A549 (cell line): ENCODE measurements at regions not wholly inside any gene's neighbourhood (a gene's known extent, or its start where the extent isn't known, plus 50 kb on each side); places are given as distances from the start of the nearest gene placed in this dataset.
A peak's percentile ranks its signal among the peaks of the same experiment; 100 is the strongest.

Experiments
- ATAC-seq, 2 experiments: fragments of 200-7000 bp in 1 of 2; fragments of >200 bp in 1 of 2; cut with Nextera tagmentation in 1 of 2; cut with Tn5 transposase in 1 of 2; 3 replicates each; pipeline versions ENCODE4 v1.8.0 to v1.9.1; 2018 to 2020; ENCODE audit warnings: mild to moderate bottlenecking in 1 of 2, moderate library complexity in 1 of 2
- CTCF ChIA-PET: fragments of 300-600 bp; sonication (Branson Sonifier 250); formaldehyde crosslinking; extraction: SDS; loops from one replicate; lab custom pipeline; 2021; ENCODE audit warnings: antibody characterized with exemption, inconsistent platforms; lab: Yijun Ruan, JAX
- POLR2A ChIA-PET: fragments of 350-600 bp; formaldehyde crosslinking; extraction: SDS; loops from one replicate; lab custom pipeline; 2021; ENCODE audit warnings: antibody characterized with exemption, inconsistent platforms; lab: Yijun Ruan, JAX
- DNase-seq, 2 experiments: peaks; one replicate each; pipeline versions ENCODE4 v3.0.0 to v3.0.0-alpha.2; 2011 to 2016; ENCODE audit warnings: low read depth in 1 of 2, low spot score in 1 of 2
- FAIRE-seq: peaks from 2 replicates; lab custom pipeline; 2011; peaks lifted over from hg19 to GRCh38; lab: Jason Lieb, UNC
- H3K27ac ChIP-seq, 2 experiments: fragments of >200 bp; sonication (Bioruptor Twin); formaldehyde crosslinking; 3 replicates each; pipeline ENCODE4 v1.5.1; 2016 to 2017
- H3K4me1 ChIP-seq: fragments of >200 bp; sonication (Bioruptor Twin); formaldehyde crosslinking; 3 replicates; pipeline ENCODE4 v1.6.1; 2016
- H3K4me2 ChIP-seq: fragments of >200 bp; sonication (Bioruptor Twin); formaldehyde crosslinking; 3 replicates; pipeline ENCODE4 v1.6.1; 2016
- H3K4me3 ChIP-seq: fragments of >200 bp; sonication (Bioruptor Twin); formaldehyde crosslinking; 3 replicates; pipeline ENCODE4 v1.5.1; 2016
- H3K9me3 ChIP-seq: fragments of >200 bp; sonication (Bioruptor Twin); formaldehyde crosslinking; 3 replicates; pipeline ENCODE4 v1.6.1; 2016
- CHD4 ChIP-seq: fragments of 200-600 bp; sonication (generic); IDR thresholded peaks from 2 replicates; pipeline ENCODE4 v1.6.1; 2016; ENCODE audit warnings: antibody characterized with exemption, mild to moderate bottlenecking, borderline replicate concordance
- E2F6 ChIP-seq: IDR thresholded peaks from 2 replicates; pipeline ENCODE4 v1.6.1; 2012; ENCODE audit warnings: low read depth, borderline replicate concordance
- EHF ChIP-seq: fragments of 250-450 bp; sonication (Bioruptor Pico); IDR thresholded peaks from 2 replicates; pipeline ENCODE4 v1.5.0; 2020; ENCODE audit warnings: mild to moderate bottlenecking
- ESRRA ChIP-seq: fragments of 150-350 bp; IDR thresholded peaks from 2 replicates; pipeline ENCODE4 v1.6.1; 2014; ENCODE audit warnings: mild to moderate bottlenecking, low read length, borderline replicate concordance
- FOSB ChIP-seq: fragments of 250-450 bp; sonication (Bioruptor Pico); IDR thresholded peaks from 2 replicates; pipeline ENCODE4 v1.5.0; 2020; ENCODE audit warnings: mild to moderate bottlenecking, moderate library complexity
- FOSL2 ChIP-seq, 2 experiments: fragments of 450-650 bp in 1 of 2; fragments of >200 bp in 1 of 2; sonication (Bioruptor Twin) in 1 of 2; formaldehyde crosslinking; IDR thresholded peaks; 2 replicates each; pipeline versions ENCODE4 v1.5.0 to v1.6.1; 2016 to 2020; ENCODE audit warnings: mild to moderate bottlenecking in 1 of 2, moderate library complexity in 1 of 2
- GATA3 ChIP-seq: IDR thresholded peaks from 2 replicates; pipeline ENCODE4 v1.6.1; 2012; ENCODE audit warnings: borderline replicate concordance
- HOXA7 ChIP-seq: fragments of 250-450 bp; sonication (Bioruptor Pico); IDR thresholded peaks from 2 replicates; pipeline ENCODE4 v1.5.0; 2020; ENCODE audit warnings: mild to moderate bottlenecking, moderate library complexity
- HOXB13 ChIP-seq: fragments of 250-450 bp; sonication (Bioruptor Pico); IDR thresholded peaks from 2 replicates; pipeline ENCODE4 v1.5.0; 2020; ENCODE audit warnings: low read depth, mild to moderate bottlenecking, moderate library complexity
- KDM5A ChIP-seq: fragments of 200-600 bp; sonication (generic); IDR thresholded peaks from 2 replicates; pipeline ENCODE4 v1.6.1; 2016; ENCODE audit warnings: antibody characterized with exemption, mild to moderate bottlenecking
- NFE2L2 ChIP-seq: fragments of 150-350 bp; conservative IDR thresholded peaks from 2 replicates; pipeline ENCODE4 v1.6.1; 2014; ENCODE audit warnings: low read length
- RAD21 ChIP-seq, 2 experiments: fragments of >200 bp in 1 of 2; sonication (Bioruptor Twin) in 1 of 2; formaldehyde crosslinking in 1 of 2; IDR thresholded peaks in 1 of 2; conservative IDR thresholded peaks in 1 of 2; 2 replicates in 1 of 2; 3 replicates in 1 of 2; pipeline ENCODE4 v1.6.1; 2012 to 2018; ENCODE audit warnings: inconsistent platforms in 1 of 2
- RCOR1 ChIP-seq: fragments of 150-350 bp; IDR thresholded peaks from 2 replicates; pipeline ENCODE4 v1.6.1; 2014; ENCODE audit warnings: antibody characterized with exemption, low read length, low read depth
- SMC3 ChIP-seq: fragments of >200 bp; sonication (Bioruptor Twin); formaldehyde crosslinking; IDR thresholded peaks from 3 replicates; pipeline ENCODE4 v1.6.1; 2018; ENCODE audit warnings: inconsistent platforms
- ZC3H11A ChIP-seq: fragments of 450-650 bp; IDR thresholded peaks from 2 replicates; pipeline ENCODE4 v1.6.1; 2014; ENCODE audit warnings: antibody characterized with exemption, mild to moderate bottlenecking
- WGBS: methylation state at CpG from one replicate; pipeline ENCODE4 v1.1.6; 2017; ENCODE audit errors: missing lambda C conversion rate; 5-methylcytosine and 5-hydroxymethylcytosine counted together
- TF ChIP-seq, protein P1 (sequence below): fragments of >200 bp; sonication (Bioruptor Twin); formaldehyde crosslinking; IDR thresholded peaks from 3 replicates; pipeline ENCODE4 v1.6.1; 2016
- TF ChIP-seq, protein P2 (sequence below): IDR thresholded peaks from 2 replicates; pipeline ENCODE4 v1.6.1; 2012
- TF ChIP-seq, protein P3 (sequence below): fragments of >200 bp; sonication (Bioruptor Twin); formaldehyde crosslinking; IDR thresholded peaks from 2 replicates; pipeline ENCODE4 v1.6.1; 2016

DNA sequence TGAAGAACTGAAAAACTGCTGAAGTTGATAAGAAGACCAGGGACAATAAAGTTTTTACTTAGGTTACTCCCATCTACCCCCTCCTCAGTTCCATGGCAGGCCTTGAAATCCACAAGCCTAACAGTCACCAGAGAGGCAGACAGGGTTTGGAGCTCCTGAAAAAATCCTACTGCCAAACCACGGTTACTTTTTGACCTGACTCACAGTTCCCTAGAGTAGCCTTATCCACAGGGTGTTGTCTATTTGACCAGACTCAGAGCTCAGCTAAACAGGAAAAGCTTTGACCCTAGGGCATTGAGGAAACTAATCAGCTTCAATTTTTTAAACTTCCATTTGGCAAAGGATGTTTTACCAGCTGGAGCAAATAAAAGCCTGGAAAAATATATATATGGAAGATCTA, 257.7 kb upstream of the NT5E start:
- no peak overlapping the region for H3K4me2 ChIP-seq
- CTCF ChIA-PET, result no interaction called here

GRCh38 chr6:85191656-85192055, 258.2 kb upstream of the NT5E start:
- H3K4me1 ChIP-seq, result no peaks in the 10 kb centered on the region; the same call in 2 of the 3 replicates
- 76% methylated on average over 2 of the region's 2 CpGs for WGBS
- TF ChIP-seq, protein P1, sequence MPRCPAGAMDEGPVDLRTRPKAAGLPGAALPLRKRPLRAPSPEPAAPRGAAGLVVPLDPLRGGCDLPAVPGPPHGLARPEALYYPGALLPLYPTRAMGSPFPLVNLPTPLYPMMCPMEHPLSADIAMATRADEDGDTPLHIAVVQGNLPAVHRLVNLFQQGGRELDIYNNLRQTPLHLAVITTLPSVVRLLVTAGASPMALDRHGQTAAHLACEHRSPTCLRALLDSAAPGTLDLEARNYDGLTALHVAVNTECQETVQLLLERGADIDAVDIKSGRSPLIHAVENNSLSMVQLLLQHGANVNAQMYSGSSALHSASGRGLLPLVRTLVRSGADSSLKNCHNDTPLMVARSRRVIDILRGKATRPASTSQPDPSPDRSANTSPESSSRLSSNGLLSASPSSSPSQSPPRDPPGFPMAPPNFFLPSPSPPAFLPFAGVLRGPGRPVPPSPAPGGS, result no peak
- TF ChIP-seq KDM5A (no peak), RCOR1 (no peak), CHD4 (no peak), ZC3H11A (no peak), ESRRA (no peak), NFE2L2 (no peak), HOXB13 (no peak)
- no peak for ATAC-seq
- CTCF ChIA-PET, result no interaction called here
- POLR2A ChIA-PET, result no interaction called here
- H3K4me3 ChIP-seq, result no peak overlapping the region
- no peak for FAIRE-seq
- H3K4me2 ChIP-seq, result no peak overlapping the region
- no peak overlapping the region for H3K27ac ChIP-seq
- H3K9me3 ChIP-seq, result no peaks in the 10 kb centered on the region
- no peak for DNase-seq

More for the DNA sequence above, 257.7 kb upstream of the NT5E start:
- no peaks in the 10 kb centered on the region; the same call in 2 of the 3 replicates for H3K4me1 ChIP-seq
- H3K27ac ChIP-seq, result no peak overlapping the region
- FAIRE-seq (no peak), ATAC-seq (no peak), DNase-seq (no peak)
- POLR2A ChIA-PET, result no interaction called here
- no peaks in the 10 kb centered on the region for H3K9me3 ChIP-seq
- no peak overlapping the region for H3K4me3 ChIP-seq
- TF ChIP-seq GATA3 (no peak), ZC3H11A (no peak), SMC3 (no peak), HOXA7 (no peak), HOXB13 (no peak), RAD21 (conservative IDR thresholded peaks at IDR 0.05 in 1 of 2, IDR thresholded peaks at IDR 0.05 in 1 of 2) (no peak), E2F6 (no peak), FOSB (no peak), EHF (CRISPR knock-in tag) (no peak)
- TF ChIP-seq, protein P2, sequence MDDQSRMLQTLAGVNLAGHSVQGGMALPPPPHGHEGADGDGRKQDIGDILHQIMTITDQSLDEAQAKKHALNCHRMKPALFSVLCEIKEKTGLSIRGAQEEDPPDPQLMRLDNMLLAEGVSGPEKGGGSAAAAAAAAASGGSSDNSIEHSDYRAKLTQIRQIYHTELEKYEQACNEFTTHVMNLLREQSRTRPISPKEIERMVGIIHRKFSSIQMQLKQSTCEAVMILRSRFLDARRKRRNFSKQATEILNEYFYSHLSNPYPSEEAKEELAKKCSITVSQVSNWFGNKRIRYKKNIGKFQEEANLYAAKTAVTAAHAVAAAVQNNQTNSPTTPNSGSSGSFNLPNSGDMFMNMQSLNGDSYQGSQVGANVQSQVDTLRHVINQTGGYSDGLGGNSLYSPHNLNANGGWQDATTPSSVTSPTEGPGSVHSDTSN, result no peak
- WGBS, result 8% methylated on average over 1 of the region's 1 CpG

DNA sequence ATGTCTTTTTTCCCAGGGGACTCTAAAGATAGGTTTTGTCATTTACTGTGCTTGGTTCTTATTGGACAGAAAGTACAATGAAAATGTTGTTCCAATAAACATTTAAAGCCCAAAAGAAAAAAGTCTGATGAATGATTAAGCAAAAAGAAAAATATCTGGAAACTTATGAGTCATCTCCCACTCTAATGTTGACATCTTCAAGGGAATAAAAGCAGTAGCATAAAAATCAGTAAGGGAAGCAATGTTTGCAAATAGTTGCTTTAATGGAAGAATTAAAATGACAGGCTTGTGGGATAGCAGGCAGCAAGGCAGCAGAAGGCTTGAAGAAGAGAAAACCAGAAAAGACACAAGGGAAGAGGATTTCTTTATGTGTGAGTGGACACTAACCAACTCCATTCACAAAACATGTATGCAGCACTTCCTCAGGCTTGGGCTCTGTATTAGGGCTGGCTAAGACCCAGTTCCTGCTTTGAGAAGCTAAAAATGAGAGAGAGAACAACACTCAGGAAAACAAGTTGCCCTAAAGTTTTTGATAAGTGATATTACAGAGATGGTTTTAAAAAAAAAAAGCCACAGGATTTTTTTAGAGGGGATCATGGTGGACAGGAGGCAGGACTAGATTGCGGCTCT, 263.2 kb upstream of the NT5E start:
- no peak overlapping the region for H3K4me3 ChIP-seq
- TF ChIP-seq, protein P3, sequence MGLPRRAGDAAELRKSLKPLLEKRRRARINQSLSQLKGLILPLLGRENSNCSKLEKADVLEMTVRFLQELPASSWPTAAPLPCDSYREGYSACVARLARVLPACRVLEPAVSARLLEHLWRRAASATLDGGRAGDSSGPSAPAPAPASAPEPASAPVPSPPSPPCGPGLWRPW, result no peak
- TF ChIP-seq FOSL2 (IDR thresholded peaks at IDR 0.05) (no peak), FOSL2 (CRISPR knock-in tag; IDR thresholded peaks at IDR 0.05) (peak; percentile 61; the same call in 1 of the 2 replicates)
- peaks cover 6% of the 10 kb centered on the region; the same call in 2 of the 3 replicates for H3K4me1 ChIP-seq
- DNase-seq, result no peak
- FAIRE-seq, result no peak
- no peak overlapping the region; a peak in 1 of 6 replicates for H3K27ac ChIP-seq
- H3K4me2 ChIP-seq, result peak overlapping the region; percentile 33; the same call in 1 of the 3 replicates
- POLR2A ChIA-PET, result no interaction called here
- H3K9me3 ChIP-seq, result no peaks in the 10 kb centered on the region
- no peak; a peak in 1 of 6 replicates for ATAC-seq
- CTCF ChIA-PET, result no interaction called here
- WGBS, result 92% methylated on average over 1 of the region's 1 CpG
